ENCODE measurements at regions not wholly inside any gene's neighbourhood (a gene's known extent, or its start where the extent isn't known, plus 50 kb on each side); places are given as distances from the start of the nearest gene placed in this dataset.

GRCh38 chr9:22214021-22214420, 204.9 kb upstream of the CDKN2B start:
- CTCF ChIA-PET, result interaction anchor here (3.0 kb wide), 1 partner anchor 30 kb away, joined by 13 read pairs; no protein-coding TSS in a partner anchor
- no peak overlapping the region for H3K9ac ChIP-seq (ENCODE audit: low read length)
- no peaks in the 10 kb centered on the region for H3K27me3 ChIP-seq (ENCODE audit: insufficient read depth, low read length)
- intact Hi-C loops (cut with micrococcal nuclease), result loop anchor here (5.0 to 10.0 kb wide), 4 partner anchors 97 to 309 kb away; partner anchors contain the start of gene CDKN2B
- no peaks in the 10 kb centered on the region for H4K20me1 ChIP-seq (ENCODE audit: insufficient read depth)
- ATAC-seq (no peak), DNase-seq (ENCODE audit: low read depth, low spot score) (no peak)
- TF ChIP-seq RAD21 (IDR thresholded peaks at IDR 0.05; ENCODE audit: low read depth) (peak; percentile 23; the same call in 1 of the 2 replicates), CEBPB (IDR thresholded peaks at IDR 0.05; ENCODE audit: low read depth) (no peak)
- no peak overlapping the region for H2AFZ ChIP-seq (ENCODE audit: low read depth, low read length, poor library complexity, severe bottlenecking)
- no TSS peak for BruUV-seq (replicated peaks)
- no peaks in the 10 kb centered on the region for H3K9me2 ChIP-seq (ENCODE audit: insufficient read depth)
- H3K79me2 ChIP-seq (ENCODE audit: insufficient read depth, low read length), result no peaks in the 10 kb centered on the region
- peaks cover 44 to 52% of the 10 kb centered on the region in 2 experiments for H3K4me1 ChIP-seq (ENCODE audit: control insufficient read depth in 1 of 2, insufficient read depth in 2 of 2, low read length in 2 of 2)
- H3K36me3 ChIP-seq (ENCODE audit: control insufficient read depth in 1 of 2, insufficient read depth in 2 of 2, low read length in 2 of 2), result no peaks in the 10 kb centered on the region
- RAD21 ChIA-PET (ENCODE audit: low non-redundant PET in 1 of 2, low total read pairs in 2 of 2, uncharacterized antibody in 2 of 2, unreplicated experiment in 2 of 2), result no interaction called here
- no peak overlapping the region for H3K4me3 ChIP-seq (replicated peaks in 1 of 2; ENCODE audit: low read depth in 1 of 2, low read length in 2 of 2)
- no peaks in the 10 kb centered on the region for H3K9me3 ChIP-seq (ENCODE audit: control insufficient read depth in 1 of 2, insufficient read depth in 1 of 2, low read depth in 1 of 2, low read length in 2 of 2)
- no peak overlapping the region for H3K27ac ChIP-seq (ENCODE audit: low read depth, low read length)
- POLR2A ChIA-PET, result no interaction called here
- no peak overlapping the region for H3K4me2 ChIP-seq (ENCODE audit: low read length)

- H4K20me1 ChIP-seq (ENCODE audit: insufficient read depth), result no peaks in the 10 kb centered on the region
- H3K9me2 ChIP-seq (ENCODE audit: insufficient read depth), result no peaks in the 10 kb centered on the region
- H2AFZ ChIP-seq (ENCODE audit: low read depth, low read length, poor library complexity, severe bottlenecking), result no peak overlapping the region
- ChIA-PET POLR2A (no interaction called here), RAD21 (ENCODE audit: low non-redundant PET in 1 of 2, low total read pairs in 2 of 2, uncharacterized antibody in 2 of 2, unreplicated experiment in 2 of 2) (no interaction called here), CTCF (no interaction called here)
- BruUV-seq (replicated peaks), result no TSS peak
- no peaks in the 10 kb centered on the region for H3K36me3 ChIP-seq (ENCODE audit: control insufficient read depth in 1 of 2, insufficient read depth in 2 of 2, low read length in 2 of 2)
- no peak for ATAC-seq
- H3K4me3 ChIP-seq (replicated peaks in 1 of 2; ENCODE audit: low read depth in 1 of 2, low read length in 2 of 2), result no peak overlapping the region
- DNase-seq (ENCODE audit: low read depth, low spot score), result no peak
- peaks cover 39 to 47% of the 10 kb centered on the region in 2 experiments for H3K4me1 ChIP-seq (ENCODE audit: control insufficient read depth in 1 of 2, insufficient read depth in 2 of 2, low read length in 2 of 2)
- no peak overlapping the region for H3K9ac ChIP-seq (ENCODE audit: low read length)
- intact Hi-C loops (cut with micrococcal nuclease), result loop anchor here (5.0 to 10.0 kb wide), 5 partner anchors 97 to 402 kb away; partner anchors contain the start of gene CDKN2B
- H3K9me3 ChIP-seq (ENCODE audit: control insufficient read depth in 1 of 2, insufficient read depth in 1 of 2, low read depth in 1 of 2, low read length in 2 of 2), result no peaks in the 10 kb centered on the region
- TF ChIP-seq MAX (IDR thresholded peaks at IDR 0.05) (no peak), ELF1 (IDR thresholded peaks at IDR 0.05; ENCODE audit: borderline replicate concordance, low read depth) (no peak), JUND (IDR thresholded peaks at IDR 0.05) (no peak), SP1 (IDR thresholded peaks at IDR 0.05; ENCODE audit: low read depth) (no peak), REST (IDR thresholded peaks at IDR 0.05; ENCODE audit: low read depth) (no peak)
- H3K79me2 ChIP-seq (ENCODE audit: insufficient read depth, low read length), result no peaks in the 10 kb centered on the region
- H3K27ac ChIP-seq (ENCODE audit: low read depth, low read length), result no peak overlapping the region
- no peaks in the 10 kb centered on the region for H3K27me3 ChIP-seq (ENCODE audit: insufficient read depth, low read length)
- no peak overlapping the region for H3K4me2 ChIP-seq (ENCODE audit: low read length)
These were observed 205.5 kb upstream of the CDKN2B start for GRCh38 chr9:22214497-22215031.
